Ishikawa (cell line): ENCODE measurements at regions not wholly inside any gene's neighbourhood (a gene's known extent, or its start where the extent isn't known, plus 50 kb on each side); places are given as distances from the start of the nearest gene placed in this dataset.

Source experiments
- CEBPB ChIP-seq: IDR thresholded peaks from 2 replicates; pipeline ENCODE4 v1.6.1; 2012
- CREB1 ChIP-seq: IDR thresholded peaks from 2 replicates; pipeline ENCODE4 v1.6.1; 2012; ENCODE audit warnings: low read depth
- EGR1 ChIP-seq: IDR thresholded peaks from 2 replicates; pipeline ENCODE4 v1.6.1; 2012
- EP300 ChIP-seq: IDR thresholded peaks from 2 replicates; pipeline ENCODE4 v1.6.1; 2012; ENCODE audit warnings: borderline replicate concordance
- FOXM1 ChIP-seq: IDR thresholded peaks from 2 replicates; pipeline ENCODE4 v1.6.1; 2012; ENCODE audit warnings: low read depth, borderline replicate concordance
- MAX ChIP-seq: IDR thresholded peaks from 2 replicates; pipeline ENCODE4 v1.6.1; 2012
- NFIC ChIP-seq: IDR thresholded peaks from 2 replicates; pipeline ENCODE4 v1.6.1; 2012
- RAD21 ChIP-seq: IDR thresholded peaks from 2 replicates; pipeline ENCODE4 v1.6.1; 2012; ENCODE audit warnings: low read depth
- REST ChIP-seq: IDR thresholded peaks from 2 replicates; pipeline ENCODE4 v1.6.1; 2012; ENCODE audit warnings: low read depth, mild to moderate bottlenecking
- TAF1 ChIP-seq: IDR thresholded peaks from 2 replicates; pipeline ENCODE4 v1.6.1; 2012; ENCODE audit warnings: low read depth, mild to moderate bottlenecking
- TCF12 ChIP-seq: IDR thresholded peaks from 2 replicates; pipeline ENCODE4 v1.6.1; 2012; ENCODE audit warnings: low read depth
- TEAD4 ChIP-seq: IDR thresholded peaks from 2 replicates; pipeline ENCODE4 v1.6.1; 2012
- YY1 ChIP-seq: IDR thresholded peaks from 2 replicates; pipeline ENCODE4 v1.6.1; 2012; ENCODE audit warnings: low read depth
- ZBTB7A ChIP-seq: IDR thresholded peaks from 2 replicates; pipeline ENCODE4 v1.6.1; 2012; ENCODE audit warnings: low read depth
- TF ChIP-seq, protein P1 (sequence below): IDR thresholded peaks from 2 replicates; pipeline ENCODE4 v1.6.1; 2012

DNA sequence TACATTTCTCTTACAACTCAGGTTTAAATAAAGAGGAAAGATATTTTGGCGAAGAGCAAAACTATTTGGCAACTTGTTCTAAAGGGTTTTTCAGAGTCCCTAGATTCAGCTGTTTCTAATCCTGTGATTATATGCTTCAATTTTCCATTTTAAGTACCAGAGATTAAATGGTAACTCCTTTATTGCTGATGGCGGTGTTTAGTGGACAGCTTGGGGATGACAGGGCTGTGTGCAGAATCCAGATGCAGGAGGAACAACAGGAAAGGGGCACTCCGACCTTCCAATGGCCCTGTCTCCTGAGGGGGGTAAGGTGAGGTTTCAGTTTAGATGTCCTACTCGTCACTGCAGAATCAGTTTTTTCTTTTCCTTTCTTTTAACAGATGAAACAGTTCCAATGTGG lies 405.0 kb downstream of the PDCD6IP start:
- TF ChIP-seq ZBTB7A (no peak), TAF1 (no peak), REST (no peak)

- TF ChIP-seq TEAD4 (peak; percentile 43), RAD21 (no peak)
Observed at GRCh38 chr3:34207002-34207401, 408.6 kb downstream of the PDCD6IP start.

DNA sequence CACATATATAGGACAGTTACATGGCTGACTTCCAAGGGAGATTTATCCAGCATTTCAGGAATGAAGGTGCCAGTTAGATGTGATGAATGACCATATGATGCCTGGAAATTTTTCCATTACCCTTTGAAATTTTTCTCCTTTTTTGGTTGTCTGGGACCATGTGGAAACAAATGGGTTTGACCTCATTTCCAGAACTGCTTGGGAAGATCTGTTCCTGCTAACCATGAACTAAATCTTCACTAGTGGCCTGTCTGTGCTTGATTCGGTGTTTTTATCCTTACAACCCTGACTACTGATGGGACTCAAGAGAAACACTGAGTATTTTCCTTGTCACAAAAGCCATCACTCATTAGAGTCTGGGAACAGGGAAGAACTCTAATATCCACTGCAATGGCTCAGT lies 409.4 kb downstream of the PDCD6IP start:
- TF ChIP-seq CEBPB (no peak), NFIC (no peak), FOXM1 (no peak), MAX (no peak), TAF1 (no peak), ZBTB7A (no peak), TEAD4 (no peak)
- TF ChIP-seq, protein P1, sequence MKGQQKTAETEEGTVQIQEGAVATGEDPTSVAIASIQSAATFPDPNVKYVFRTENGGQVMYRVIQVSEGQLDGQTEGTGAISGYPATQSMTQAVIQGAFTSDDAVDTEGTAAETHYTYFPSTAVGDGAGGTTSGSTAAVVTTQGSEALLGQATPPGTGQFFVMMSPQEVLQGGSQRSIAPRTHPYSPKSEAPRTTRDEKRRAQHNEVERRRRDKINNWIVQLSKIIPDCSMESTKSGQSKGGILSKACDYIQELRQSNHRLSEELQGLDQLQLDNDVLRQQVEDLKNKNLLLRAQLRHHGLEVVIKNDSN: no peak

DNA sequence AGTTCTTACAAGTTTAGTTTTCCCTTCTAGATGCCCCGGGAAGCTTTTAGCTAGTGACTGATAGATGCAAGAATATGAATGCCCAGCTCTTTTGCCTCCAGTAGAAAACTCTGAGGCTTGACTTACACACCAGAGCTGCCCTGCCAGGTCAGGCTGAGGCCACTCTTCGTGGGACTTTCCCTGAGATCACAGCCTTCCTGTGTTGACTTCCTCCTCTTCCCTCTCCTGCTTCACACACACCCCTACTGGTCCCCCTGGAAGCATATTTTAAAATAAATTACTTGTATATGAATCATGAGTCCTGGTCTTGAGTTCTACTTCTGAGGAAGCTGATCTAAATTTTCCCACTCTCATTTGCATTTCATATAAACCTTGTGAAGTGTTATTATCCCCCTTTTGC lies 413.7 kb downstream of the PDCD6IP start:
- TF ChIP-seq EP300: no peak
- TF ChIP-seq EGR1: no peak
- TF ChIP-seq CEBPB: no peak
- TF ChIP-seq TCF12: no peak
- no peak for TF ChIP-seq CREB1
- TF ChIP-seq RAD21: no peak
- no peak for TF ChIP-seq TEAD4
- no peak for TF ChIP-seq NFIC
- TF ChIP-seq, protein P1: no peak
- TF ChIP-seq FOXM1: no peak
- no peak for TF ChIP-seq ZBTB7A
- no peak for TF ChIP-seq TAF1
- no peak for TF ChIP-seq MAX
- TF ChIP-seq YY1: no peak
- TF ChIP-seq REST: no peak

DNA sequence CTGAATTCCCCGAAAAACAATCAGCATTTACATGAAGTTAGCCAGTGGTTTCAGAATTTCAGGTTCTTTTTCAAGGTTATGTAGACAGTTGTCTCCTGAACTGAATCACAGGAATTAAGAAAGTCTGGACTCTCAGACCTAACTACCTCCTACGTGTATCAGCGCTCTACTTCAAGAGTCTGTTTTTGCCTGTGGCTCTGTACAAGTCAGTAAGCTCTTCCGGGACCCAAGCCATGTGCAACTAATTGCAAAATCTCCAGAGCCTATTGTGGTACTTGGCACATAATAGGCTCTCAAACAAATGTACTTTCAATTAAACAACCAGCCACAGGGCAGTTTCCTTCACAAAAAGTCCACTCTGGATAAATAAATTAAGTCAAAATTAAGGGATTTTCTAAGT lies 414.2 kb downstream of the PDCD6IP start:
- TF ChIP-seq, protein P1: no peak
- TF ChIP-seq RAD21: no peak
- TF ChIP-seq CEBPB: no peak
- no peak for TF ChIP-seq TAF1
- TF ChIP-seq TEAD4: no peak
- no peak for TF ChIP-seq EGR1
- TF ChIP-seq CREB1: no peak
- TF ChIP-seq MAX: no peak
- TF ChIP-seq YY1: no peak

DNA sequence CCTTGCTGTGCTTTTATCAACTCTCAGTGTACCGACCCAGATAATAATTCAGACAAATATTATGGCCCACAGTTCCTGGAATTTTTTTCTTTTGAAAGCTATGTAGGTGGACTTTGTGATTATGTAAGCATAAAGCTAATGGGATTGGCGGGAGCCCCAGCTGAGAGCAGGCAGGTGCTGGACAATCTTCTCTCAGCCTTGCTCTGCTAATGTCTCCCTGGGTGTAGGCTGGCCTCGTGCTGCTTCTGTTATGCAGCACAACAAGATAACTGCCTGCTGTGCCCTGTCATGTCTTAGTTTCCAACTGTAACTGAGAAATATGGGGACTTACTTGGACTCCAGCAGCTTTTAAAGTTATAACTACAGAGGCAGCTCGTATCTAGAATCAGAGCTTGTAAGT lies 415.0 kb downstream of the PDCD6IP start:
- TF ChIP-seq, protein P1: no peak
- TF ChIP-seq TEAD4: no peak
